H1 (cell line): ENCODE measurements at regions not wholly inside any gene's neighbourhood (a gene's known extent, or its start where the extent isn't known, plus 50 kb on each side); places are given as distances from the start of the nearest gene placed in this dataset.

ENCODE experiments used
- CTCF ChIA-PET: fragments of 300-600 bp; sonication (Branson Sonifier 250); formaldehyde crosslinking; loops from one replicate; lab custom pipeline; 2021; ENCODE audit not compliant: partially characterized antibody; lab: Charles Lee
- POLR2A ChIA-PET: fragments of 300-600 bp; sonication (Branson Sonifier 250); formaldehyde crosslinking; loops from one replicate; lab custom pipeline; 2021; ENCODE audit warnings: inconsistent platforms; ENCODE audit not compliant: partially characterized antibody; lab: Charles Lee
- DNase-seq, 2 experiments: peaks; one replicate each; pipeline versions ENCODE4 v3.0.0 to v3.0.0-alpha.2; 2010 to 2022; ENCODE audit warnings: low spot score in 2 of 2, low read depth in 1 of 2, mixed read lengths in 1 of 2
- FAIRE-seq: peaks from 2 replicates; lab custom pipeline; 2011; peaks lifted over from hg19 to GRCh38; lab: Jason Lieb, UNC
- H2AFZ ChIP-seq: 2 replicates; pipeline ENCODE4 v1.8.1; 2012; ENCODE audit warnings: low read length, inconsistent platforms
- H2AK5ac ChIP-seq: 2 replicates; pipeline ENCODE4 v1.6.1; 2013; ENCODE audit warnings: low read depth, low read length
- H2BK120ac ChIP-seq: replicated peaks from 2 replicates; pipeline ENCODE3; 2013; ENCODE audit warnings: low read depth, low read length, inconsistent platforms
- H2BK12ac ChIP-seq: 2 replicates; pipeline ENCODE4 v1.6.1; 2013; ENCODE audit warnings: low read depth, low read length
- H2BK15ac ChIP-seq: 2 replicates; pipeline ENCODE4 v1.6.1; 2013; ENCODE audit warnings: low read length
- H2BK20ac ChIP-seq: 2 replicates; pipeline ENCODE4 v1.6.1; 2013; ENCODE audit warnings: low read length
- H2BK5ac ChIP-seq: 2 replicates; pipeline ENCODE4 v1.6.1; 2013; ENCODE audit warnings: low read depth, low read length
- H3K14ac ChIP-seq: 2 replicates; pipeline ENCODE4 v1.6.1; 2013; ENCODE audit warnings: inconsistent platforms; ENCODE audit not compliant: insufficient read length
- H3K18ac ChIP-seq: 2 replicates; pipeline ENCODE4 v1.6.1; 2013; ENCODE audit warnings: low read length; ENCODE audit errors: extremely low read depth
- H3K23ac ChIP-seq: 2 replicates; pipeline ENCODE4 v1.6.1; 2013; ENCODE audit warnings: inconsistent platforms; ENCODE audit not compliant: insufficient read length
- H3K23me2 ChIP-seq: 2 replicates; pipeline ENCODE4 v1.6.1; 2013; ENCODE audit warnings: low read depth, low read length
- H3K27ac ChIP-seq: 2 replicates; pipeline ENCODE4 v1.6.1; 2011; ENCODE audit warnings: low read depth, low read length, inconsistent platforms
- H3K27me3 ChIP-seq, 4 experiments: replicated peaks in 1 of 4; 1 replicate in 1 of 4; 2 replicates in 3 of 4; pipeline versions ENCODE4 v1.6.1 to v1.8.1; 2011 to 2013; ENCODE audit warnings: low read length in 3 of 4, mild to moderate bottlenecking in 3 of 4, inconsistent platforms in 2 of 4, mixed read lengths in 2 of 4, moderate library complexity in 1 of 4; ENCODE audit not compliant: control insufficient read depth in 3 of 4, insufficient read depth in 3 of 4; ENCODE audit errors: extremely low read depth in 1 of 4
- H3K36me3 ChIP-seq, 4 experiments: 2 replicates each; pipeline versions ENCODE4 v1.6.1 to v1.8.1; 2011 to 2013; ENCODE audit warnings: mild to moderate bottlenecking in 4 of 4, low read length in 3 of 4, moderate library complexity in 2 of 4, control low read depth in 1 of 4, inconsistent platforms in 1 of 4; ENCODE audit not compliant: insufficient read depth in 4 of 4, control insufficient read depth in 2 of 4
- H3K4ac ChIP-seq: replicated peaks from 2 replicates; pipeline ENCODE3; 2013; ENCODE audit warnings: low read length, low read depth, mixed read lengths, inconsistent platforms; ENCODE audit not compliant: insufficient read length
- H3K4me1 ChIP-seq, 4 experiments: replicated peaks in 1 of 4; 1 replicate in 1 of 4; 2 replicates in 3 of 4; pipeline versions ENCODE4 v1.6.1 to v1.8.1; 2011 to 2013; ENCODE audit warnings: low read length in 3 of 4, inconsistent platforms in 2 of 4, mixed read lengths in 1 of 4; ENCODE audit not compliant: insufficient read depth in 4 of 4, control insufficient read depth in 3 of 4
- H3K4me2 ChIP-seq, 2 experiments: 2 replicates each; pipeline versions ENCODE4 v1.6.1 to v1.8.1; 2011 to 2013; ENCODE audit warnings: low read depth in 2 of 2, low read length in 2 of 2, control low read depth in 1 of 2, inconsistent platforms in 1 of 2, mild to moderate bottlenecking in 1 of 2; ENCODE audit not compliant: insufficient read depth in 1 of 2
- H3K4me3 ChIP-seq, 4 experiments: fragments of 200-600, 300-600 bp in 1 of 4; sonication (generic), shearing (Covaris generic), sonication (Bioruptor Twin) in 1 of 4; 2 replicates each; pipeline versions ENCODE4 v1.5.1 to v1.8.1; 2011 to 2016; ENCODE audit warnings: low read length in 4 of 4, low read depth in 3 of 4, control low read depth in 2 of 4, inconsistent platforms in 2 of 4, mild to moderate bottlenecking in 2 of 4, mixed read lengths in 1 of 4, moderate library complexity in 1 of 4; ENCODE audit not compliant: insufficient read depth in 2 of 4; ENCODE audit errors: extremely low read depth in 1 of 4
- H3K56ac ChIP-seq: replicated peaks from 2 replicates; pipeline ENCODE3; 2013; ENCODE audit warnings: low read depth, mild to moderate bottlenecking, mixed read lengths, low read length, inconsistent platforms; ENCODE audit not compliant: insufficient read length
- H3K79me1 ChIP-seq: 2 replicates; pipeline ENCODE4 v1.6.1; 2013; ENCODE audit warnings: low read depth, low read length, control low read depth
- H3K79me2 ChIP-seq, 2 experiments: 2 replicates each; pipeline versions ENCODE4 v1.6.1 to v1.8.1; 2012 to 2013; ENCODE audit warnings: low read length in 2 of 2, mild to moderate bottlenecking in 2 of 2, inconsistent platforms in 1 of 2; ENCODE audit not compliant: insufficient read depth in 2 of 2, control insufficient read depth in 1 of 2
- H3K9ac ChIP-seq, 4 experiments: replicated peaks in 1 of 4; 1 replicate in 1 of 4; 2 replicates in 3 of 4; pipeline versions ENCODE4 v1.6.1 to v1.8.1; 2011 to 2013; ENCODE audit warnings: low read depth in 3 of 4, low read length in 3 of 4, control low read depth in 2 of 4, mild to moderate bottlenecking in 2 of 4, moderate library complexity in 2 of 4, inconsistent platforms in 1 of 4; ENCODE audit errors: extremely low read depth in 1 of 4
- H3K9me3 ChIP-seq, 2 experiments: 2 replicates each; pipeline versions ENCODE4 v1.6.1 to v1.8.1; 2012 to 2013; ENCODE audit warnings: mild to moderate bottlenecking in 2 of 2, moderate library complexity in 2 of 2, control low read depth in 1 of 2, inconsistent platforms in 1 of 2, low read depth in 1 of 2, low read length in 1 of 2, mixed read lengths in 1 of 2; ENCODE audit not compliant: insufficient read depth in 2 of 2
- H4K20me1 ChIP-seq, 2 experiments: replicated peaks in 1 of 2; 2 replicates each; pipeline versions ENCODE3 to v1.8.1; 2011 to 2013; ENCODE audit warnings: inconsistent platforms in 2 of 2, low read length in 2 of 2, mild to moderate bottlenecking in 1 of 2; ENCODE audit not compliant: insufficient read depth in 2 of 2, control insufficient read depth in 1 of 2
- H4K5ac ChIP-seq: 2 replicates; pipeline ENCODE4 v1.6.1; 2013; ENCODE audit warnings: low read length, low read depth, mixed read lengths, inconsistent platforms; ENCODE audit not compliant: insufficient read length
- H4K8ac ChIP-seq: 2 replicates; pipeline ENCODE4 v1.8.0; 2013; ENCODE audit warnings: mild to moderate bottlenecking, moderate library complexity, low read length, inconsistent platforms; ENCODE audit not compliant: insufficient read depth; ENCODE audit errors: extremely low read depth
- H4K91ac ChIP-seq: replicated peaks from 2 replicates; pipeline ENCODE3; 2013; ENCODE audit warnings: low read length, mixed read lengths, inconsistent platforms; ENCODE audit not compliant: insufficient read length
- BCL11A ChIP-seq, 2 experiments: IDR thresholded peaks; one replicate each; pipeline ENCODE4 v1.6.1; 2011; ENCODE audit warnings: low read depth in 2 of 2, low read length in 2 of 2, mild to moderate bottlenecking in 2 of 2
- CEBPB ChIP-seq: IDR thresholded peaks from 2 replicates; pipeline ENCODE4 v1.6.1; 2012; ENCODE audit warnings: low read depth, low read length
- CREB1 ChIP-seq: IDR thresholded peaks from 2 replicates; pipeline ENCODE4 v1.6.1; 2012; ENCODE audit warnings: inconsistent platforms
- EGR1 ChIP-seq: IDR thresholded peaks from 2 replicates; pipeline ENCODE4 v1.6.1; 2011; ENCODE audit warnings: low read depth, low read length, borderline replicate concordance
- PHF8 ChIP-seq: fragments of 200-600 bp; sonication (generic); conservative IDR thresholded peaks from 2 replicates; pipeline ENCODE4 v1.7.1; 2012; ENCODE audit warnings: low read depth, mild to moderate bottlenecking, inconsistent platforms, low read length, moderate library complexity
- POLR2A ChIP-seq, 2 experiments: IDR thresholded peaks; 1 replicate in 1 of 2; 2 replicates in 1 of 2; pipeline ENCODE4 v1.6.1; 2011; ENCODE audit warnings: low read depth in 2 of 2, low read length in 2 of 2, mild to moderate bottlenecking in 2 of 2; ENCODE audit errors: control extremely low read depth in 1 of 2
- SAP30 ChIP-seq: fragments of 300-600 bp; sonication (generic); IDR thresholded peaks from 2 replicates; pipeline ENCODE4 v1.7.1; 2012; ENCODE audit warnings: low read length, moderate library complexity, mild to moderate bottlenecking, inconsistent platforms; ENCODE audit not compliant: insufficient read depth, insufficient replicate concordance
- SIN3A ChIP-seq, 2 experiments: IDR thresholded peaks in 1 of 2; conservative IDR thresholded peaks in 1 of 2; 2 replicates each; pipeline ENCODE4 v1.6.1; 2011 to 2012; ENCODE audit warnings: low read length in 2 of 2, improper control_type of control experiment in 1 of 2, low read depth in 1 of 2, mild to moderate bottlenecking in 1 of 2
- SP4 ChIP-seq: IDR thresholded peaks from 2 replicates; pipeline ENCODE4 v1.6.1; 2012; ENCODE audit warnings: low read length, inconsistent platforms
- SUZ12 ChIP-seq: fragments of 200-600 bp; sonication (generic); IDR thresholded peaks from 2 replicates; pipeline ENCODE4 v1.6.1; 2012; ENCODE audit warnings: mild to moderate bottlenecking, inconsistent platforms, low read length, moderate library complexity, mixed read lengths
- WGBS, 2 experiments: shearing (Covaris generic) in 1 of 2; methylation state at CpG; one replicate each; pipeline versions ENCODE4 v1.1.6 to v1.1.7; 2013 to 2015; ENCODE audit warnings: low lambda C conversion rate in 2 of 2, mixed read lengths in 2 of 2, inconsistent platforms in 1 of 2, low coverage in 1 of 2, missing lambda C conversion rate in 1 of 2; ENCODE audit not compliant: insufficient replicate concordance in 2 of 2, insufficient coverage in 1 of 2, insufficient read length in 1 of 2; ENCODE audit errors: extremely low coverage in 1 of 2, missing lambda C conversion rate in 1 of 2; 5-methylcytosine and 5-hydroxymethylcytosine counted together
- TF ChIP-seq, protein P1 (sequence below): IDR thresholded peaks from 2 replicates; pipeline ENCODE4 v1.6.1; 2012; ENCODE audit warnings: low read length, inconsistent platforms
- TF ChIP-seq, protein P2 (sequence below): IDR thresholded peaks from 2 replicates; pipeline ENCODE4 v1.6.1; 2012; ENCODE audit warnings: inconsistent platforms

DNA sequence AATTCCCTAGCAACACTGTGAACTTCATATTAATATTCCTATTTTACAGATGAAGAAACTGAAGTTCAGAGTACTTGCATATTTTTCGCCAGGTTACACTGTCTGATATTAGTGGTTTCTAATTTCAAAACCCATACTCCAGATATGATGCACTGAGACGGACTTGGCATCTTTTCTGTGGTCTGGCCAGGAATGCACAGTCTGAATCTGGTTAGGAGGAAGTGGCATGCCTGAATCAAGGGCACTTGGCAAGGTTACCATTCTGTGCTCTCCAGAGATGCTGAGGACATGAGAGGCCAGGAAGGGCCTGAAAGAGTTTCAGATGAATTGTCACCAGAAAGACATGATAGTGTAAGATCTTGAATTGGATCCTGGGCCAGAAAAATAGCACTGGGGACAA is 150.1 kb downstream of the HAO1 start:
- Histone ChIP-seq H2AK5ac (no peak overlapping the region), H3K4me2 (no peak overlapping the region), H4K20me1 (no peaks in the 10 kb centered on the region), H4K8ac (no peak overlapping the region), H3K79me2 (no peaks in the 10 kb centered on the region), H2BK15ac (no peak overlapping the region), H3K18ac (no peak overlapping the region), H3K23me2 (no peaks in the 10 kb centered on the region), H3K36me3 (no peaks in the 10 kb centered on the region), H2BK12ac (no peak overlapping the region), H3K4me1 (no peaks in the 10 kb centered on the region), H3K23ac (no peak overlapping the region), H3K4ac (no peak overlapping the region), H3K56ac (no peak overlapping the region), H4K5ac (no peak overlapping the region), H3K79me1 (no peaks in the 10 kb centered on the region), H2BK20ac (no peak overlapping the region), H3K27me3 (no peaks in the 10 kb centered on the region), H3K4me3 (no peak overlapping the region), H3K14ac (no peak overlapping the region), H2AFZ (no peak overlapping the region), H2BK120ac (no peak overlapping the region), H3K9me3 (no peaks in the 10 kb centered on the region), H2BK5ac (no peak overlapping the region), H3K27ac (no peak overlapping the region), H4K91ac (no peak overlapping the region), H3K9ac (no peak overlapping the region)
- CTCF ChIA-PET = no interaction called here
- FAIRE-seq (no peak), DNase-seq (no peak)
- 94% methylated on average over 2 of the region's 2 CpGs; no CpG with 5 or more reads in 1 of the 2 experiments for WGBS, 2 experiments
- POLR2A ChIA-PET = interaction anchor here (0.6 kb wide), 1 partner anchor 14 kb away, joined by 3 read pairs; no protein-coding TSS in a partner anchor
- TF ChIP-seq SIN3A (conservative IDR thresholded peaks at IDR 0.05 in 1 of 2, IDR thresholded peaks at IDR 0.05 in 1 of 2; ENCODE audit: low read depth in 1 of 2, low read length in 2 of 2) (no peak), CREB1 (no peak), SP4 (no peak), SUZ12 (no peak), SAP30 (no peak), POLR2A (IDR thresholded peaks at IDR 0.05; ENCODE audit: control extremely low read depth in 1 of 2, low read depth in 2 of 2, low read length in 2 of 2) (no peak), EGR1 (no peak), CEBPB (no peak), BCL11A (IDR thresholded peaks at IDR 0.05; ENCODE audit: low read depth in 2 of 2, low read length in 2 of 2) (no peak), PHF8 (no peak)
- TF ChIP-seq, protein P1, sequence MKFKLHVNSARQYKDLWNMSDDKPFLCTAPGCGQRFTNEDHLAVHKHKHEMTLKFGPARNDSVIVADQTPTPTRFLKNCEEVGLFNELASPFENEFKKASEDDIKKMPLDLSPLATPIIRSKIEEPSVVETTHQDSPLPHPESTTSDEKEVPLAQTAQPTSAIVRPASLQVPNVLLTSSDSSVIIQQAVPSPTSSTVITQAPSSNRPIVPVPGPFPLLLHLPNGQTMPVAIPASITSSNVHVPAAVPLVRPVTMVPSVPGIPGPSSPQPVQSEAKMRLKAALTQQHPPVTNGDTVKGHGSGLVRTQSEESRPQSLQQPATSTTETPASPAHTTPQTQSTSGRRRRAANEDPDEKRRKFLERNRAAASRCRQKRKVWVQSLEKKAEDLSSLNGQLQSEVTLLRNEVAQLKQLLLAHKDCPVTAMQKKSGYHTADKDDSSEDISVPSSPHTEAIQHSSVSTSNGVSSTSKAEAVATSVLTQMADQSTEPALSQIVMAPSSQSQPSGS = no peak
- TF ChIP-seq, protein P2, sequence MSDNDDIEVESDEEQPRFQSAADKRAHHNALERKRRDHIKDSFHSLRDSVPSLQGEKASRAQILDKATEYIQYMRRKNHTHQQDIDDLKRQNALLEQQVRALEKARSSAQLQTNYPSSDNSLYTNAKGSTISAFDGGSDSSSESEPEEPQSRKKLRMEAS = no peak
